Cardiac fibroblast (primary cell): ENCODE measurements at regions not wholly inside any gene's neighbourhood (a gene's known extent, or its start where the extent isn't known, plus 50 kb on each side); places are given as distances from the start of the nearest gene placed in this dataset.

ENCODE experiments used
- DNase-seq, 2 donors: peaks; one replicate each; pipeline versions ENCODE4 v3.0.0 to v3.0.0-alpha.2; 2010; ENCODE audit warnings: low read depth in 2 of 2
- H3K4me3 ChIP-seq, 2 donors: replicated peaks in 1 of 2; 1 replicate in 1 of 2; 2 replicates in 1 of 2; pipeline ENCODE4 v1.5.1; 2011; ENCODE audit warnings: low read depth in 2 of 2, low read length in 2 of 2, mild to moderate bottlenecking in 2 of 2, moderate library complexity in 1 of 2
- CTCF ChIP-seq: IDR thresholded peaks from one replicate; pipeline ENCODE4 v1.5.1; 2011; ENCODE audit warnings: low read depth, mild to moderate bottlenecking, low read length, inconsistent platforms

- TF ChIP-seq CTCF: no peak
Observed at GRCh38 chr22:49540084-49540912, 287.4 kb downstream of the BRD1 start.

GRCh38 chr22:49538006-49538405 is 289.7 kb downstream of the BRD1 start:
- no peak for DNase-seq
- TF ChIP-seq CTCF: no peak

More at GRCh38 chr22:49540084-49540912, 287.4 kb downstream of the BRD1 start:
- no peak overlapping the region for H3K4me3 ChIP-seq
- DNase-seq: no peak

GRCh38 chr22:49536571-49537131 is 291.0 kb downstream of the BRD1 start:
- no peak for DNase-seq
- no peak for TF ChIP-seq CTCF
- H3K4me3 ChIP-seq: no peak overlapping the region

More at GRCh38 chr22:49538006-49538405, 289.7 kb downstream of the BRD1 start:
- no peak overlapping the region for H3K4me3 ChIP-seq

- no peak for TF ChIP-seq CTCF
- H3K4me3 ChIP-seq: no peak overlapping the region
Observed at GRCh38 chr22:49535527-49536125, 292.0 kb downstream of the BRD1 start.

GRCh38 chr22:49535126-49535525 is 292.5 kb downstream of the BRD1 start:
- no peak overlapping the region for H3K4me3 ChIP-seq
- no peak for DNase-seq
- no peak for TF ChIP-seq CTCF

More at GRCh38 chr22:49535527-49536125, 292.0 kb downstream of the BRD1 start:
- DNase-seq: no peak

GRCh38 chr22:49534386-49534785 is 293.3 kb downstream of the BRD1 start:
- no peak for TF ChIP-seq CTCF
- H3K4me3 ChIP-seq: no peak overlapping the region
- DNase-seq: no peak
